Gastrocnemius medialis (tissue), 4 donors: ENCODE measurements at regions not wholly inside any gene's neighbourhood (a gene's known extent, or its start where the extent isn't known, plus 50 kb on each side); places are given as distances from the start of the nearest gene placed in this dataset.

Experiments used
- ATAC-seq, 2 donors: fragments of 150-250 bp; one replicate each; pipeline ENCODE4 v1.9.1; 2016
- DNase-seq, 2 donors: peaks; one replicate each; pipeline ENCODE4 v3.0.0-alpha.2; 2019
- H3K27ac ChIP-seq, 4 donors: fragments of 200-600 bp; sonication (generic); 1 replicate in 1 of 4; 2 replicates in 3 of 4; pipeline ENCODE4 v1.5.1; 2016 to 2018; ENCODE audit warnings: mild to moderate bottlenecking in 2 of 4, moderate library complexity in 1 of 4
- H3K27me3 ChIP-seq, 3 donors: fragments of 200-600 bp; sonication (generic) in 2 of 3; 1 replicate in 1 of 3; 2 replicates in 2 of 3; pipeline versions ENCODE4 v1.5.1 to v1.6.0; 2016 to 2019; ENCODE audit warnings: mild to moderate bottlenecking in 1 of 3, moderate library complexity in 1 of 3
- H3K36me3 ChIP-seq, 2 donors: fragments of 200-600 bp; sonication (generic) in 1 of 2; one replicate each; pipeline ENCODE4 v1.5.1; 2017 to 2018
- H3K4me1 ChIP-seq, 2 donors: fragments of 200-600 bp; sonication (generic) in 1 of 2; one replicate each; pipeline ENCODE4 v1.5.1; 2016 to 2017; ENCODE audit warnings: mild to moderate bottlenecking in 2 of 2
- H3K4me3 ChIP-seq, 4 donors: fragments of 200-600 bp; sonication (generic) in 3 of 4; 1 replicate in 1 of 4; 2 replicates in 3 of 4; pipeline ENCODE4 v1.5.1; 2016 to 2019; ENCODE audit warnings: mild to moderate bottlenecking in 2 of 4
- H3K9me3 ChIP-seq, 3 donors: fragments of 200-600 bp; sonication (generic) in 2 of 3; 1 replicate in 1 of 3; 2 replicates in 2 of 3; pipeline ENCODE4 v1.5.1; 2016 to 2019
- CTCF ChIP-seq, 5 experiments: fragments of 450-650 bp in 3 of 5; fragments of 200-600 bp in 2 of 5; sonication (generic) in 2 of 5; IDR thresholded peaks in 4 of 5; conservative IDR thresholded peaks in 1 of 5; 1 replicate in 4 of 5; 2 replicates in 1 of 5; pipeline ENCODE4 v1.5.1; 2016 to 2019; ENCODE audit warnings: antibody characterized with exemption in 5 of 5, mild to moderate bottlenecking in 3 of 5, moderate library complexity in 3 of 5
- POLR2A ChIP-seq, 2 donors: fragments of 450-650 bp; IDR thresholded peaks; one replicate each; pipeline ENCODE4 v1.6.1; 2017; ENCODE audit warnings: antibody characterized with exemption in 2 of 2, mild to moderate bottlenecking in 2 of 2, moderate library complexity in 2 of 2
- in situ Hi-C, 4 donors: fragments of 200-750 bp; cut with MboI; loops; one replicate each; pipeline versions ENCODE4 v1.15.0 to v1.8.0; 2017; ENCODE audit warnings: low sequenced_read_pairs in 4 of 4
- intact Hi-C: fragments of 100-400 bp; cut with DNase I; formaldehyde crosslinking; loops from one replicate; pipeline ENCODE4 v1.15.1; 2023; ENCODE audit warnings: low total_unique reads

DNA sequence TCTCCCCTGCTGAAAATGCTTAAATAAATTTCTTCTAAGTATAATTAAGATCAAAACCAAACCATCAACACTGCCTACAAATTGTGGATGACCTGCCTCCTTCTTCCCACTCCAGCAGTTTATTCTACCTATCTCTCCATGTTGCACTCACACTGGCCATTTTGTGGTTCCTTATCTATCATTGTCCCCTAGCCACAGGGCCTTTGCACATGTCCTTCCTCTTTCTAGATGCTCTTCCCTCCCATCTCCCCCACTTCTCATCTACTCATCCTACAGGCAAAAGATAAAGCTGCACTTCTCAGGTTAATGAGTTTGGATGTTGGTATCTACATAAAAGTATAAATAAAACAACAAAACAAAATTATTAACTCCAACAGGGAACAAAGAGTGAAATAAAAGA is 70.6 kb upstream of the CCNG1 start:
- Histone ChIP-seq H3K27me3 (no peaks in the 10 kb centered on the region), H3K36me3 (no peaks in the 10 kb centered on the region), H3K9me3 (no peaks in the 10 kb centered on the region), H3K4me3 (no peak overlapping the region), H3K27ac (no peak overlapping the region), H3K4me1 (no peaks in the 10 kb centered on the region)
- in situ Hi-C loops (no loop called here), intact Hi-C loops (no loop called here)
- ATAC-seq (no peak), DNase-seq (no peak)
- no peak for TF ChIP-seq CTCF (IDR thresholded peaks at IDR 0.05 in 4 of 5, conservative IDR thresholded peaks at IDR 0.05 in 1 of 5)
- no peak for TF ChIP-seq POLR2A (IDR thresholded peaks at IDR 0.05)

GRCh38 chr5:163369776-163370385 is 67.5 kb upstream of the CCNG1 start:
- in situ Hi-C loops = no loop called here
- no peak overlapping the region for H3K4me3 ChIP-seq
- ATAC-seq = no peak
- no peaks in the 10 kb centered on the region for H3K4me1 ChIP-seq
- no peaks in the 10 kb centered on the region for H3K27me3 ChIP-seq
- no peaks in the 10 kb centered on the region for H3K9me3 ChIP-seq
- H3K27ac ChIP-seq = no peak overlapping the region
- no peaks in the 10 kb centered on the region for H3K36me3 ChIP-seq
- intact Hi-C loops = no loop called here
- TF ChIP-seq CTCF (IDR thresholded peaks at IDR 0.05 in 4 of 5, conservative IDR thresholded peaks at IDR 0.05 in 1 of 5) = no peak
- no peak for TF ChIP-seq POLR2A (IDR thresholded peaks at IDR 0.05)
- no peak for DNase-seq

DNA sequence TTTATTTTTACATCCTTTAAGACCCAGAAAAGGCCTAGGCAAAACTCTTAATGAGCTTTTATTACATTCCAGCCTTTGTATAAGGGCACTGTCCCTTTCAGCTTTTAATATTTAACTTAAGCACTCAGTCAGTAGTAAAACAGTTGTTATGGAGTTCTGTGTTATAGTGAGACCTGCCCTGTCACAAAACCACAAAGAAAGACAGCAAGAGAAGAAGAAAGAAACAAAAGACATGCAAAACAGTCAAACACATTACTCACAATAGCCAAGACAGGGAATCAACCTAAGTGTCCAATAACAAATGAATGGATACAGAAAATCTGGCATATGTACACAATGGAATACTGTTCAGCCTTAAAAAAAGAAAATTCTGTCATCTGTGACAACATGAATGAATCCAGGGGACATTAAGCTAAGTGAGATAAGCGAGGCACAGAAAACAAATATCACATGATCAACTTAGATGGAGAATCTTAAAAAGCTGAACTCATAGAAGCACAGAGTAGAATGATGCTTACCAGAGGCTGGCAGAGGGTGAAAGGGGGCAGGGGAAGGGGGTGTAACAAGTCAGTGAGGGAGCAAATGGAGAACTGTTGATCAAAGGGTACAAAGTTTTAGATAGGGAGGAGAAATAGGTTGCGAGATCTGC is 63.8 kb upstream of the CCNG1 start:
- TF ChIP-seq CTCF (IDR thresholded peaks at IDR 0.05 in 4 of 5, conservative IDR thresholded peaks at IDR 0.05 in 1 of 5) (no peak), POLR2A (IDR thresholded peaks at IDR 0.05) (no peak)
- in situ Hi-C loops = no loop called here
- Histone ChIP-seq H3K4me1 (no peaks in the 10 kb centered on the region), H3K36me3 (no peaks in the 10 kb centered on the region), H3K27me3 (no peaks in the 10 kb centered on the region), H3K9me3 (no peaks in the 10 kb centered on the region), H3K27ac (no peak overlapping the region), H3K4me3 (no peak overlapping the region)
- no peak for ATAC-seq
- no peak for DNase-seq
- intact Hi-C loops = no loop called here

- no peak for DNase-seq
- ATAC-seq = no peak
- intact Hi-C loops (no loop called here), in situ Hi-C loops (no loop called here)
- Histone ChIP-seq H3K4me1 (no peaks in the 10 kb centered on the region), H3K27ac (no peak overlapping the region), H3K36me3 (no peaks in the 10 kb centered on the region), H3K9me3 (no peaks in the 10 kb centered on the region), H3K4me3 (no peak overlapping the region), H3K27me3 (no peaks in the 10 kb centered on the region)
- TF ChIP-seq CTCF (IDR thresholded peaks at IDR 0.05 in 4 of 5, conservative IDR thresholded peaks at IDR 0.05 in 1 of 5) (no peak), POLR2A (IDR thresholded peaks at IDR 0.05) (no peak)
These were observed 59.4 kb upstream of the CCNG1 start for GRCh38 chr5:163377982-163378381.
